ENCODE measurements at regions not wholly inside any gene's neighbourhood (a gene's known extent, or its start where the extent isn't known, plus 50 kb on each side); places are given as distances from the start of the nearest gene placed in this dataset.

DNA sequence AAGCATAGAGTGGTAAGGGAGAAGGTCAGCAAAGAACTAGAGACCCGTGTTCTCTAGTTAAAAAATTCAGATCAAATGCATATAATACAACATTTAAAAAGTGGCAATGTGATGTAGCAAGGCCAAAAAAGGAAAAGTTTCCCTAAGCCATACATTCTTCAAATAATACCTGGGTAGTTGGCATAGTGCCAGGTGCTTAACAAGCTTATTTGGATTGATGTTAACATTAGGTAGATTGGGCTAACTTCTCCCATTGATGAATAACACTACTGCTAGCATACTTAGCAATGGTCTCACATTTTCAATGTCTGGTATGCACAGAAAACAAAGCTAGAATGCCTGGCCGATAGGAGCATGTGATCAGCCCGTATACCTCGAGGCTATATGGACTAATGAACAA, 283.6 kb upstream of the RARB start:
- TF ChIP-seq, protein P1, sequence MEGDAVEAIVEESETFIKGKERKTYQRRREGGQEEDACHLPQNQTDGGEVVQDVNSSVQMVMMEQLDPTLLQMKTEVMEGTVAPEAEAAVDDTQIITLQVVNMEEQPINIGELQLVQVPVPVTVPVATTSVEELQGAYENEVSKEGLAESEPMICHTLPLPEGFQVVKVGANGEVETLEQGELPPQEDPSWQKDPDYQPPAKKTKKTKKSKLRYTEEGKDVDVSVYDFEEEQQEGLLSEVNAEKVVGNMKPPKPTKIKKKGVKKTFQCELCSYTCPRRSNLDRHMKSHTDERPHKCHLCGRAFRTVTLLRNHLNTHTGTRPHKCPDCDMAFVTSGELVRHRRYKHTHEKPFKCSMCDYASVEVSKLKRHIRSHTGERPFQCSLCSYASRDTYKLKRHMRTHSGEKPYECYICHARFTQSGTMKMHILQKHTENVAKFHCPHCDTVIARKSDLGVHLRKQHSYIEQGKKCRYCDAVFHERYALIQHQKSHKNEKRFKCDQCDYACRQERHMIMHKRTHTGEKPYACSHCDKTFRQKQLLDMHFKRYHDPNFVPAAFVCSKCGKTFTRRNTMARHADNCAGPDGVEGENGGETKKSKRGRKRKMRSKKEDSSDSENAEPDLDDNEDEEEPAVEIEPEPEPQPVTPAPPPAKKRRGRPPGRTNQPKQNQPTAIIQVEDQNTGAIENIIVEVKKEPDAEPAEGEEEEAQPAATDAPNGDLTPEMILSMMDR (IDR thresholded peaks at IDR 0.05), result no peak
- no peak for TF ChIP-seq ZFX (IDR thresholded peaks at IDR 0.05; ENCODE audit: borderline replicate concordance)
